Loucy (cell line): ENCODE measurements at regions not wholly inside any gene's neighbourhood (a gene's known extent, or its start where the extent isn't known, plus 50 kb on each side); places are given as distances from the start of the nearest gene placed in this dataset.

Experiments used
- H2AFZ ChIP-seq: fragments of 200-600 bp; sonication (generic); 2 replicates; pipeline ENCODE4 v1.6.0; 2016; ENCODE audit warnings: antibody characterized with exemption, mild to moderate bottlenecking, low read length, moderate library complexity
- H3F3A ChIP-seq: fragments of 200-600 bp; 2 replicates; pipeline ENCODE4 v1.6.0; 2016; ENCODE audit warnings: antibody characterized with exemption, low read depth, mild to moderate bottlenecking
- H3K27me3 ChIP-seq: fragments of 200-600 bp; sonication (generic); 2 replicates; pipeline ENCODE4 v1.6.1; 2014; ENCODE audit warnings: low read length, mild to moderate bottlenecking; ENCODE audit not compliant: insufficient read depth, poor library complexity, severe bottlenecking
- H3K36me3 ChIP-seq: fragments of 200-600 bp; sonication (generic); 2 replicates; pipeline ENCODE4 v1.6.1; 2016; ENCODE audit warnings: low read length; ENCODE audit not compliant: insufficient read depth
- H3K4me1 ChIP-seq: fragments of 200-600 bp; sonication (generic); 2 replicates; pipeline ENCODE4 v1.5.1; 2014; ENCODE audit warnings: low read length, mild to moderate bottlenecking; ENCODE audit not compliant: insufficient read depth, poor library complexity, severe bottlenecking
- H3K4me2 ChIP-seq: fragments of 200-600 bp; sonication (generic); 2 replicates; pipeline ENCODE4 v1.6.0; 2014; ENCODE audit warnings: antibody characterized with exemption, low read length, low read depth, mild to moderate bottlenecking; ENCODE audit not compliant: poor library complexity, severe bottlenecking
- H3K4me3 ChIP-seq: fragments of 200-600 bp; sonication (generic); 2 replicates; pipeline ENCODE4 v1.5.1; 2014; ENCODE audit warnings: low read length, mild to moderate bottlenecking, mixed read lengths; ENCODE audit not compliant: poor library complexity, severe bottlenecking
- H3K79me2 ChIP-seq: fragments of 200-600 bp; sonication (generic); 2 replicates; pipeline ENCODE4 v1.6.1; 2014; ENCODE audit warnings: low read length; ENCODE audit not compliant: insufficient read depth
- H3K9ac ChIP-seq: fragments of 200-600 bp; sonication (generic); 2 replicates; pipeline ENCODE4 v1.6.0; 2014; ENCODE audit warnings: mild to moderate bottlenecking, low read depth, low read length, moderate library complexity; ENCODE audit not compliant: poor library complexity, severe bottlenecking
- H3K9me2 ChIP-seq: fragments of 200-600 bp; sonication (generic); replicated peaks from 2 replicates; pipeline ENCODE4 v1.6.1; 2016; ENCODE audit warnings: low read depth, low read length, mixed read lengths
- H3K9me3 ChIP-seq: fragments of 200-600 bp; sonication (generic); 2 replicates; pipeline ENCODE4 v1.6.1; 2014; ENCODE audit warnings: mild to moderate bottlenecking, antibody characterized with exemption, low read length, low read depth; ENCODE audit not compliant: insufficient read depth
- H4K20me1 ChIP-seq: fragments of 200-600 bp; sonication (generic); 2 replicates; pipeline ENCODE4 v1.6.0; 2014; ENCODE audit warnings: antibody characterized with exemption, low read length, mild to moderate bottlenecking; ENCODE audit not compliant: insufficient read depth, poor library complexity, severe bottlenecking
- EZH2phosphoT487 ChIP-seq: fragments of 200-600 bp; IDR thresholded peaks from 2 replicates; pipeline ENCODE4 v1.6.1; 2018; ENCODE audit warnings: antibody characterized with exemption, mild to moderate bottlenecking, moderate library complexity, borderline replicate concordance
- TF ChIP-seq, protein P1 (sequence below): fragments of 200-600 bp; sonication (generic); conservative IDR thresholded peaks from 2 replicates; pipeline ENCODE4 v1.5.1; 2014; ENCODE audit warnings: mild to moderate bottlenecking, antibody characterized with exemption, low read length

DNA sequence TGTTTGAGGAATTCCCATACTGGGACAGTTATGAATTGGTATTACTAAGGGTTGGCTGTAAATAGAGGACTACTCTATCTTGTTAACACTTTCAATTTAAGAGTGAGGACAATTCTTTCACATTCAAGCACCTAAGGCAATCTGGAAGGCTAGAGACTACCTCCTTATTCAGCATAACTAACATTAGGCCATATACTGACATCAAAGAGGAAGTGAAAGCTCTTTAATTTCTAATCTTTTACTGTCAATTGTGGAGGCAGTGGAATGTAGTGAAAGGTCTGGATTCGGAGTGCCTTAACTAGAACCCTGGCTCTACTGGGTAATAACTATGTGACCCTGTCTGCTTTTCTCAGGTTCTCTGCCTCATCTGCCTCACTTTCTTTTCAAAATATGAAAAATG, 134.0 kb downstream of the UFM1 start:
- no peaks in the 10 kb centered on the region for H3K9me2 ChIP-seq
- H3K4me2 ChIP-seq, result no peak overlapping the region
- H3K9me3 ChIP-seq, result no peaks in the 10 kb centered on the region
- H3F3A ChIP-seq, result no peaks in the 10 kb centered on the region
- H3K79me2 ChIP-seq, result no peaks in the 10 kb centered on the region
- no peaks in the 10 kb centered on the region for H4K20me1 ChIP-seq
- no peaks in the 10 kb centered on the region for H3K36me3 ChIP-seq
- H3K4me3 ChIP-seq, result no peak overlapping the region
- no peaks in the 10 kb centered on the region for H3K4me1 ChIP-seq
- H3K27me3 ChIP-seq, result no peaks in the 10 kb centered on the region
- H3K9ac ChIP-seq, result no peak overlapping the region
- no peak for TF ChIP-seq EZH2phosphoT487
- TF ChIP-seq, protein P1, sequence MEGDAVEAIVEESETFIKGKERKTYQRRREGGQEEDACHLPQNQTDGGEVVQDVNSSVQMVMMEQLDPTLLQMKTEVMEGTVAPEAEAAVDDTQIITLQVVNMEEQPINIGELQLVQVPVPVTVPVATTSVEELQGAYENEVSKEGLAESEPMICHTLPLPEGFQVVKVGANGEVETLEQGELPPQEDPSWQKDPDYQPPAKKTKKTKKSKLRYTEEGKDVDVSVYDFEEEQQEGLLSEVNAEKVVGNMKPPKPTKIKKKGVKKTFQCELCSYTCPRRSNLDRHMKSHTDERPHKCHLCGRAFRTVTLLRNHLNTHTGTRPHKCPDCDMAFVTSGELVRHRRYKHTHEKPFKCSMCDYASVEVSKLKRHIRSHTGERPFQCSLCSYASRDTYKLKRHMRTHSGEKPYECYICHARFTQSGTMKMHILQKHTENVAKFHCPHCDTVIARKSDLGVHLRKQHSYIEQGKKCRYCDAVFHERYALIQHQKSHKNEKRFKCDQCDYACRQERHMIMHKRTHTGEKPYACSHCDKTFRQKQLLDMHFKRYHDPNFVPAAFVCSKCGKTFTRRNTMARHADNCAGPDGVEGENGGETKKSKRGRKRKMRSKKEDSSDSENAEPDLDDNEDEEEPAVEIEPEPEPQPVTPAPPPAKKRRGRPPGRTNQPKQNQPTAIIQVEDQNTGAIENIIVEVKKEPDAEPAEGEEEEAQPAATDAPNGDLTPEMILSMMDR, result no peak
- H2AFZ ChIP-seq, result no peak overlapping the region

DNA sequence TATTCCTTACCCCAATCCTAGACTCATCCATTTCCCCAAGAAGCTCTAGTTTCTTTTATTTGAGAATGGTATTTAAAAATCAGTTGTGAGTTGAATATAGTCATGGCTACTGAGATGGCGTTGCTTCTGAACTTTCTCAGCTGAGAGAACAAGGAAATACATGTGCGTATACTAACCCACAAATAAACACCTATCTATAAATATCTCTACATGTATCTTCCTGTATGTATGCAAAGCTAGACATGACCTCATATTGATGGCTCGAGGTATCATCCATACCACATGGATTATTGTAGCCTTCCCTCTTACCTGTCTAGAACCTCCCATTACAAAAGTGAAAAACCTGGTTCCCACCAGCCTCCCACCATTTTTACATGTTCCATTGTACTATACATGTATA, 141.0 kb downstream of the UFM1 start:
- Histone ChIP-seq H3K4me3 (no peak overlapping the region), H2AFZ (no peak overlapping the region), H3K9me3 (no peaks in the 10 kb centered on the region), H3K4me2 (no peak overlapping the region), H3K9ac (no peak overlapping the region), H3K27me3 (no peaks in the 10 kb centered on the region), H3K79me2 (no peaks in the 10 kb centered on the region), H3F3A (no peaks in the 10 kb centered on the region), H3K4me1 (no peaks in the 10 kb centered on the region), H4K20me1 (no peaks in the 10 kb centered on the region), H3K9me2 (no peaks in the 10 kb centered on the region), H3K36me3 (no peaks in the 10 kb centered on the region)
- TF ChIP-seq, protein P1, result no peak
- no peak for TF ChIP-seq EZH2phosphoT487

GRCh38 chr13:38494445-38494844, 144.8 kb downstream of the UFM1 start:
- H2AFZ ChIP-seq, result no peak overlapping the region
- TF ChIP-seq EZH2phosphoT487, result no peak
- TF ChIP-seq, protein P1, result no peak
- no peaks in the 10 kb centered on the region for H3K9me2 ChIP-seq
- H4K20me1 ChIP-seq, result no peaks in the 10 kb centered on the region
- H3F3A ChIP-seq, result no peaks in the 10 kb centered on the region
- H3K79me2 ChIP-seq, result no peaks in the 10 kb centered on the region
- no peaks in the 10 kb centered on the region for H3K9me3 ChIP-seq
- no peak overlapping the region for H3K9ac ChIP-seq
- H3K36me3 ChIP-seq, result no peaks in the 10 kb centered on the region
- no peaks in the 10 kb centered on the region for H3K4me1 ChIP-seq
- H3K4me3 ChIP-seq, result no peak overlapping the region
- H3K4me2 ChIP-seq, result no peak overlapping the region
- no peaks in the 10 kb centered on the region for H3K27me3 ChIP-seq
